Vagina (tissue), 2 donors: ENCODE measurements at regions not wholly inside any gene's neighbourhood (a gene's known extent, or its start where the extent isn't known, plus 50 kb on each side); places are given as distances from the start of the nearest gene placed in this dataset.

Experiments
- POLR2A ChIP-seq, 2 donors: fragments of 450-650 bp; IDR thresholded peaks; one replicate each; pipeline ENCODE4 v1.6.1; 2017; ENCODE audit warnings: antibody characterized with exemption in 2 of 2, mild to moderate bottlenecking in 2 of 2, moderate library complexity in 2 of 2
- POLR2AphosphoS5 ChIP-seq, 2 donors: sonication (generic); formaldehyde crosslinking; IDR thresholded peaks; one replicate each; pipeline ENCODE4 v1.9.0; 2017; ENCODE audit warnings: antibody characterized with exemption in 2 of 2, mild to moderate bottlenecking in 2 of 2, low read depth in 1 of 2; ENCODE audit not compliant: insufficient read depth in 1 of 2
- TF ChIP-seq, protein P1 (sequence below), 3 experiments: fragments of 450-650 bp in 2 of 3; fragments of 200-600 bp in 1 of 3; sonication (generic) in 1 of 3; IDR thresholded peaks; one replicate each; pipeline ENCODE4 v1.5.1; 2017 to 2019; ENCODE audit warnings: antibody characterized with exemption in 3 of 3, mild to moderate bottlenecking in 2 of 3, moderate library complexity in 2 of 3

DNA sequence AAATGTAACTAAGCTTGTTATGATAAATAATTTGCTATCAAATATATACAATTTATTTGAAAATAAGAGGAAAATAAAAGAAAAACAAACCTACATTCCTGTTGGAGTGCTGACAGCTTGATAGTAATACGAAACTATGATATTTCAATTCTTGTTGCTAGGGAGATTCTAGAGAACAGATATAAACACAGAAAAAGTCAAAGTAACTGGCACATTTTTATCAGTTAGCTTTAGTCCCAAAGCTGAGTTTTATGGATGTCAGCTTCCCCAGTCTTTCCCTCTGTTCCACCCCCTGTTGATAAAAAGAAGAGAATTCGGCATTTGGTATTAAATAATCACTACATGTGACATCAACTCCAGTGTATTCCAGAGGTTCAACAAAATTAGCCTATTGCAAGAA is 1134.0 kb downstream of the XPNPEP1 start:
- TF ChIP-seq POLR2A (IDR thresholded peaks at IDR 0.05), result no peak
- TF ChIP-seq, protein P1, sequence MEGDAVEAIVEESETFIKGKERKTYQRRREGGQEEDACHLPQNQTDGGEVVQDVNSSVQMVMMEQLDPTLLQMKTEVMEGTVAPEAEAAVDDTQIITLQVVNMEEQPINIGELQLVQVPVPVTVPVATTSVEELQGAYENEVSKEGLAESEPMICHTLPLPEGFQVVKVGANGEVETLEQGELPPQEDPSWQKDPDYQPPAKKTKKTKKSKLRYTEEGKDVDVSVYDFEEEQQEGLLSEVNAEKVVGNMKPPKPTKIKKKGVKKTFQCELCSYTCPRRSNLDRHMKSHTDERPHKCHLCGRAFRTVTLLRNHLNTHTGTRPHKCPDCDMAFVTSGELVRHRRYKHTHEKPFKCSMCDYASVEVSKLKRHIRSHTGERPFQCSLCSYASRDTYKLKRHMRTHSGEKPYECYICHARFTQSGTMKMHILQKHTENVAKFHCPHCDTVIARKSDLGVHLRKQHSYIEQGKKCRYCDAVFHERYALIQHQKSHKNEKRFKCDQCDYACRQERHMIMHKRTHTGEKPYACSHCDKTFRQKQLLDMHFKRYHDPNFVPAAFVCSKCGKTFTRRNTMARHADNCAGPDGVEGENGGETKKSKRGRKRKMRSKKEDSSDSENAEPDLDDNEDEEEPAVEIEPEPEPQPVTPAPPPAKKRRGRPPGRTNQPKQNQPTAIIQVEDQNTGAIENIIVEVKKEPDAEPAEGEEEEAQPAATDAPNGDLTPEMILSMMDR (IDR thresholded peaks at IDR 0.05), result no peak
- no peak for TF ChIP-seq POLR2AphosphoS5 (IDR thresholded peaks at IDR 0.05; ENCODE audit: insufficient read depth in 1 of 2, low read depth in 1 of 2)
